ENCODE measurements at regions not wholly inside any gene's neighbourhood (a gene's known extent, or its start where the extent isn't known, plus 50 kb on each side); places are given as distances from the start of the nearest gene placed in this dataset.

DNA sequence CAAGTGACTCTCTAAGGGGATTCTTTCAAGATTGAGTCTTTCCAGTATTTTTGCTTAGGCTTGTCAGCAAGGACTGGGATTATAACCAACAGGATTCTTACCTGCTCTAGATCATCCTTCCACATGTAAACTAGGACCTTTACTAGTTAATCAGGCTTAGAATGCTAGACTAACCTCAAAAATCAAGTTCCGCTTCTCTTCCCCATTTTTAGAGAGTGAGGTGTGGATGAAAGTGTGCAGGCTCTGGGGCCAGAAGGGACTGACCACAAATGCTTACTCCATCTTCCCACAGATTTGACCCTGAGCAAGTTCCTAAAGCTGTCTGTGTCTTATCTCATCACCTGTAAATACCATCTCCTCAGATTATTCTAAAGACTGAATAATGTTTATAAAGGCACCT lies 89.5 kb upstream of the IL12A start:
- TF ChIP-seq CTCF (IDR thresholded peaks at IDR 0.05) (no peak), EZH2phosphoT487 (IDR thresholded peaks at IDR 0.05) (no peak), EZH2 (IDR thresholded peaks at IDR 0.05) (no peak)
